ENCODE measurements at regions not wholly inside any gene's neighbourhood (a gene's known extent, or its start where the extent isn't known, plus 50 kb on each side); places are given as distances from the start of the nearest gene placed in this dataset.

- no peak for ATAC-seq (ENCODE audit: low read depth in 2 of 2)
- Histone ChIP-seq H3K9me3 (ENCODE audit: control insufficient read depth in 2 of 2, low read length in 2 of 2) (no peaks in the 10 kb centered on the region), H3K4me1 (ENCODE audit: control insufficient read depth, insufficient read depth, low read length, poor library complexity, severe bottlenecking) (no peaks in the 10 kb centered on the region), H3K4me3 (ENCODE audit: low read depth, low read length) (no peak overlapping the region), H3K27me3 (ENCODE audit: control insufficient read depth, insufficient read depth, low read length) (peaks cover 3% of the 10 kb centered on the region), H3K36me3 (ENCODE audit: control insufficient read depth, insufficient read depth, low read length) (no peaks in the 10 kb centered on the region), H3K27ac (ENCODE audit: insufficient read depth, low read length, poor library complexity, severe bottlenecking) (no peak overlapping the region)
- H3K27me3 Mint-ChIP-seq: no peaks in the 10 kb centered on the region
- H3K36me3 Mint-ChIP-seq: no peaks in the 10 kb centered on the region
- H3K4me1 Mint-ChIP-seq: no peaks in the 10 kb centered on the region
- no peak overlapping the region for H3K4me3 Mint-ChIP-seq
- peaks cover 0 to 3% (median 0%) of the 10 kb centered on the region in 7 donors for H3K9me3 Mint-ChIP-seq
- no peak for DNase-seq
- H3K27ac Mint-ChIP-seq: no peak overlapping the region
Measured at GRCh38 chr2:238706163-238706562, 141.7 kb upstream of the TWIST2 start.

GRCh38 chr2:238706673-238707072, 141.2 kb upstream of the TWIST2 start:
- ATAC-seq (ENCODE audit: low read depth in 2 of 2) (no peak), DNase-seq (no peak)
- Mint-ChIP-seq H3K9me3 (peaks cover 0 to 3% (median 0%) of the 10 kb centered on the region in 7 donors), H3K4me3 (no peak overlapping the region), H3K4me1 (no peaks in the 10 kb centered on the region), H3K36me3 (no peaks in the 10 kb centered on the region), H3K27ac (no peak overlapping the region), H3K27me3 (no peaks in the 10 kb centered on the region)
- no peaks in the 10 kb centered on the region for H3K4me1 ChIP-seq (ENCODE audit: control insufficient read depth, insufficient read depth, low read length, poor library complexity, severe bottlenecking)
- H3K9me3 ChIP-seq (ENCODE audit: control insufficient read depth in 2 of 2, low read length in 2 of 2): no peaks in the 10 kb centered on the region
- no peaks in the 10 kb centered on the region for H3K36me3 ChIP-seq (ENCODE audit: control insufficient read depth, insufficient read depth, low read length)
- no peak overlapping the region for H3K4me3 ChIP-seq (ENCODE audit: low read depth, low read length)
- H3K27me3 ChIP-seq (ENCODE audit: control insufficient read depth, insufficient read depth, low read length): peaks cover 3% of the 10 kb centered on the region
- no peak overlapping the region for H3K27ac ChIP-seq (ENCODE audit: insufficient read depth, low read length, poor library complexity, severe bottlenecking)

GRCh38 chr2:238709325-238710025, 138.4 kb upstream of the TWIST2 start:
- H3K27me3 Mint-ChIP-seq: no peaks in the 10 kb centered on the region
- Histone ChIP-seq H3K4me3 (ENCODE audit: low read depth, low read length) (no peak overlapping the region), H3K27me3 (ENCODE audit: control insufficient read depth, insufficient read depth, low read length) (peaks cover 3% of the 10 kb centered on the region), H3K4me1 (ENCODE audit: control insufficient read depth, insufficient read depth, low read length, poor library complexity, severe bottlenecking) (no peaks in the 10 kb centered on the region), H3K9me3 (ENCODE audit: control insufficient read depth in 2 of 2, low read length in 2 of 2) (no peaks in the 10 kb centered on the region), H3K36me3 (ENCODE audit: control insufficient read depth, insufficient read depth, low read length) (no peaks in the 10 kb centered on the region), H3K27ac (ENCODE audit: insufficient read depth, low read length, poor library complexity, severe bottlenecking) (no peak overlapping the region)
- ATAC-seq (ENCODE audit: low read depth in 2 of 2) (no peak), DNase-seq (no peak)
- H3K36me3 Mint-ChIP-seq: no peaks in the 10 kb centered on the region
- no peaks in the 10 kb centered on the region for H3K4me1 Mint-ChIP-seq
- H3K27ac Mint-ChIP-seq: no peak overlapping the region
- peaks cover 0 to 3% (median 0%) of the 10 kb centered on the region in 7 donors for H3K9me3 Mint-ChIP-seq
- no peak overlapping the region for H3K4me3 Mint-ChIP-seq

GRCh38 chr2:238710032-238710735, 137.7 kb upstream of the TWIST2 start:
- DNase-seq: no peak
- Mint-ChIP-seq H3K36me3 (no peaks in the 10 kb centered on the region), H3K4me1 (no peaks in the 10 kb centered on the region), H3K27ac (no peak overlapping the region), H3K9me3 (no peaks in the 10 kb centered on the region), H3K27me3 (no peaks in the 10 kb centered on the region), H3K4me3 (no peak overlapping the region)
- H3K27me3 ChIP-seq (ENCODE audit: control insufficient read depth, insufficient read depth, low read length): peaks cover 3% of the 10 kb centered on the region
- no peak for ATAC-seq (ENCODE audit: low read depth in 2 of 2)
- no peaks in the 10 kb centered on the region for H3K4me1 ChIP-seq (ENCODE audit: control insufficient read depth, insufficient read depth, low read length, poor library complexity, severe bottlenecking)
- no peak overlapping the region for H3K4me3 ChIP-seq (ENCODE audit: low read depth, low read length)
- no peaks in the 10 kb centered on the region for H3K9me3 ChIP-seq (ENCODE audit: control insufficient read depth in 2 of 2, low read length in 2 of 2)
- H3K36me3 ChIP-seq (ENCODE audit: control insufficient read depth, insufficient read depth, low read length): no peaks in the 10 kb centered on the region
- no peak overlapping the region for H3K27ac ChIP-seq (ENCODE audit: insufficient read depth, low read length, poor library complexity, severe bottlenecking)

- ATAC-seq (ENCODE audit: low read depth in 2 of 2): no peak
- Histone ChIP-seq H3K4me1 (ENCODE audit: control insufficient read depth, insufficient read depth, low read length, poor library complexity, severe bottlenecking) (no peaks in the 10 kb centered on the region), H3K9me3 (ENCODE audit: control insufficient read depth in 2 of 2, low read length in 2 of 2) (no peaks in the 10 kb centered on the region), H3K27me3 (ENCODE audit: control insufficient read depth, insufficient read depth, low read length) (peaks cover 3% of the 10 kb centered on the region), H3K36me3 (ENCODE audit: control insufficient read depth, insufficient read depth, low read length) (no peaks in the 10 kb centered on the region), H3K27ac (ENCODE audit: insufficient read depth, low read length, poor library complexity, severe bottlenecking) (no peak overlapping the region), H3K4me3 (ENCODE audit: low read depth, low read length) (no peak overlapping the region)
- H3K9me3 Mint-ChIP-seq: no peaks in the 10 kb centered on the region
- no peaks in the 10 kb centered on the region for H3K27me3 Mint-ChIP-seq
- no peak overlapping the region for H3K4me3 Mint-ChIP-seq
- no peak for DNase-seq
- H3K36me3 Mint-ChIP-seq: no peaks in the 10 kb centered on the region
- H3K27ac Mint-ChIP-seq: no peak overlapping the region
- H3K4me1 Mint-ChIP-seq: no peaks in the 10 kb centered on the region
Measured at GRCh38 chr2:238710787-238711186, 137.1 kb upstream of the TWIST2 start.

- Histone ChIP-seq H3K4me1 (ENCODE audit: control insufficient read depth, insufficient read depth, low read length, poor library complexity, severe bottlenecking) (no peaks in the 10 kb centered on the region), H3K9me3 (ENCODE audit: control insufficient read depth in 2 of 2, low read length in 2 of 2) (no peaks in the 10 kb centered on the region), H3K27ac (ENCODE audit: insufficient read depth, low read length, poor library complexity, severe bottlenecking) (no peak overlapping the region), H3K36me3 (ENCODE audit: control insufficient read depth, insufficient read depth, low read length) (no peaks in the 10 kb centered on the region), H3K4me3 (ENCODE audit: low read depth, low read length) (no peak overlapping the region), H3K27me3 (ENCODE audit: control insufficient read depth, insufficient read depth, low read length) (peaks cover 3% of the 10 kb centered on the region)
- no peak for DNase-seq
- no peak for ATAC-seq (ENCODE audit: low read depth in 2 of 2)
- Mint-ChIP-seq H3K36me3 (no peaks in the 10 kb centered on the region), H3K9me3 (no peaks in the 10 kb centered on the region), H3K27ac (no peak overlapping the region), H3K4me1 (no peaks in the 10 kb centered on the region), H3K27me3 (no peaks in the 10 kb centered on the region), H3K4me3 (no peak overlapping the region)
Measured at GRCh38 chr2:238711346-238711745, 136.5 kb upstream of the TWIST2 start.

- H3K27me3 Mint-ChIP-seq: peaks cover 2% of the 10 kb centered on the region
- H3K9me3 Mint-ChIP-seq: no peaks in the 10 kb centered on the region
- no peak overlapping the region for H3K27ac Mint-ChIP-seq
- DNase-seq (no peak), ATAC-seq (ENCODE audit: low read depth in 2 of 2) (no peak)
- H3K36me3 ChIP-seq (ENCODE audit: control insufficient read depth, insufficient read depth, low read length): no peaks in the 10 kb centered on the region
- no peaks in the 10 kb centered on the region for H3K4me1 Mint-ChIP-seq
- H3K36me3 Mint-ChIP-seq: no peaks in the 10 kb centered on the region
- H3K27me3 ChIP-seq (ENCODE audit: control insufficient read depth, insufficient read depth, low read length): peaks cover 3% of the 10 kb centered on the region
- H3K9me3 ChIP-seq (ENCODE audit: control insufficient read depth in 2 of 2, low read length in 2 of 2): no peaks in the 10 kb centered on the region
- no peak overlapping the region for H3K4me3 ChIP-seq (ENCODE audit: low read depth, low read length)
- H3K4me1 ChIP-seq (ENCODE audit: control insufficient read depth, insufficient read depth, low read length, poor library complexity, severe bottlenecking): no peaks in the 10 kb centered on the region
- H3K4me3 Mint-ChIP-seq: no peak overlapping the region
- H3K27ac ChIP-seq (ENCODE audit: insufficient read depth, low read length, poor library complexity, severe bottlenecking): no peak overlapping the region
Measured at GRCh38 chr2:238712011-238712410, 135.9 kb upstream of the TWIST2 start.
